HFFc6 (cell line): ENCODE measurements at regions not wholly inside any gene's neighbourhood (a gene's known extent, or its start where the extent isn't known, plus 50 kb on each side); places are given as distances from the start of the nearest gene placed in this dataset.

Experiments
- DNase-seq: peaks from one replicate; pipeline ENCODE4 v3.0.0-alpha.2; 2018
- H3K27ac Mint-ChIP-seq: 2 replicates; pipeline ENCODE4 v1.8.0; 2020; ENCODE audit warnings: mild to moderate bottlenecking, mixed read lengths
- H3K27me3 Mint-ChIP-seq: 2 replicates; pipeline ENCODE4 v1.8.0; 2021; ENCODE audit warnings: mild to moderate bottlenecking, moderate library complexity, mixed read lengths; ENCODE audit not compliant: insufficient read depth
- H3K36me3 Mint-ChIP-seq: 2 replicates; pipeline ENCODE4 v1.8.0; 2021; ENCODE audit warnings: low read depth, mixed read lengths
- H3K4me1 Mint-ChIP-seq: 2 replicates; pipeline ENCODE4 v1.8.0; 2020; ENCODE audit warnings: low read depth, mixed read lengths
- H3K4me3 Mint-ChIP-seq: 2 replicates; pipeline ENCODE4 v1.8.0; 2020; ENCODE audit warnings: mild to moderate bottlenecking, moderate library complexity, mixed read lengths
- H3K9me3 Mint-ChIP-seq: 2 replicates; pipeline ENCODE4 v1.8.0; 2020; ENCODE audit warnings: mild to moderate bottlenecking, mixed read lengths
- TF ChIP-seq, protein P1 (sequence below): fragments of 200-600 bp; sonication (generic); IDR thresholded peaks from 2 replicates; pipeline ENCODE4 v1.5.0; 2021; ENCODE audit warnings: antibody characterized with exemption, mild to moderate bottlenecking

DNA sequence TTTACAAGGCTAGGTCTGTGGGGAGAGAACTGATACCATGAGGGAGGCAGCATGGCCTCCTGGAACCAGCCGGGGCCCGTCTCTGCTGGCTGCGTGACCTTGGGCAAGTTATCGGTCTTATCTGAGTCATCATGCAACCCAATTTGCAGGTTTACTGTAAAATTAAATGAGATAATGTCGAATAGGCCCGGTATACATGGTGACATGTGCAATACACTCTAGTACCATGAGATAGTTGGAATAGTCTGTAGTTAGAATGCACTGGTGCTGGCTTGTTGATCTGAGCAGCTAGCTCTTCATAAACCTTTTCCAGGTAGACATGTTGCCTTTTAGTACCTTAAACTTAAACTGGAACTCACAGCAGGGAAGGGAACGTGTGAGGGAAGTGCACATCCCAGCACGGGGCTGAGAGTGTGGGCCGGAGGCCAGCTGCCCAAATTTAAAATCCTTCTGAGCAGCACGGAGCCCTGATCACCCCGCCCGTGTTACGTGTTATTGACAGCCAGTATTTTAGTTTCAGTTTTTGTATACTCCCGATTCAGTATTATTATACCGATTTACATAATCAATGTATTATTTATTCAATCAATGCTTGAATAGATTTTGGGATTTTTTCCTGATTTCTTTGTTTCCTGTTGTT lies 72.4 kb upstream of the HS6ST1 start:
- Mint-ChIP-seq H3K9me3 (no peaks in the 10 kb centered on the region), H3K4me3 (no peak overlapping the region), H3K4me1 (peaks cover 35% of the 10 kb centered on the region), H3K36me3 (no peaks in the 10 kb centered on the region), H3K27me3 (no peaks in the 10 kb centered on the region; the same call in 1 of the 2 replicates), H3K27ac (no peak overlapping the region)
- TF ChIP-seq, protein P1, sequence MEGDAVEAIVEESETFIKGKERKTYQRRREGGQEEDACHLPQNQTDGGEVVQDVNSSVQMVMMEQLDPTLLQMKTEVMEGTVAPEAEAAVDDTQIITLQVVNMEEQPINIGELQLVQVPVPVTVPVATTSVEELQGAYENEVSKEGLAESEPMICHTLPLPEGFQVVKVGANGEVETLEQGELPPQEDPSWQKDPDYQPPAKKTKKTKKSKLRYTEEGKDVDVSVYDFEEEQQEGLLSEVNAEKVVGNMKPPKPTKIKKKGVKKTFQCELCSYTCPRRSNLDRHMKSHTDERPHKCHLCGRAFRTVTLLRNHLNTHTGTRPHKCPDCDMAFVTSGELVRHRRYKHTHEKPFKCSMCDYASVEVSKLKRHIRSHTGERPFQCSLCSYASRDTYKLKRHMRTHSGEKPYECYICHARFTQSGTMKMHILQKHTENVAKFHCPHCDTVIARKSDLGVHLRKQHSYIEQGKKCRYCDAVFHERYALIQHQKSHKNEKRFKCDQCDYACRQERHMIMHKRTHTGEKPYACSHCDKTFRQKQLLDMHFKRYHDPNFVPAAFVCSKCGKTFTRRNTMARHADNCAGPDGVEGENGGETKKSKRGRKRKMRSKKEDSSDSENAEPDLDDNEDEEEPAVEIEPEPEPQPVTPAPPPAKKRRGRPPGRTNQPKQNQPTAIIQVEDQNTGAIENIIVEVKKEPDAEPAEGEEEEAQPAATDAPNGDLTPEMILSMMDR = no peak
- DNase-seq = no peak

- Mint-ChIP-seq H3K9me3 (no peaks in the 10 kb centered on the region), H3K27me3 (no peaks in the 10 kb centered on the region; the same call in 1 of the 2 replicates), H3K4me3 (no peak overlapping the region), H3K4me1 (peaks cover 41% of the 10 kb centered on the region), H3K36me3 (no peaks in the 10 kb centered on the region), H3K27ac (no peak overlapping the region)
- TF ChIP-seq, protein P1 = no peak
- DNase-seq = no peak
Observed at GRCh38 chr2:128391679-128392078, 73.0 kb upstream of the HS6ST1 start.

DNA sequence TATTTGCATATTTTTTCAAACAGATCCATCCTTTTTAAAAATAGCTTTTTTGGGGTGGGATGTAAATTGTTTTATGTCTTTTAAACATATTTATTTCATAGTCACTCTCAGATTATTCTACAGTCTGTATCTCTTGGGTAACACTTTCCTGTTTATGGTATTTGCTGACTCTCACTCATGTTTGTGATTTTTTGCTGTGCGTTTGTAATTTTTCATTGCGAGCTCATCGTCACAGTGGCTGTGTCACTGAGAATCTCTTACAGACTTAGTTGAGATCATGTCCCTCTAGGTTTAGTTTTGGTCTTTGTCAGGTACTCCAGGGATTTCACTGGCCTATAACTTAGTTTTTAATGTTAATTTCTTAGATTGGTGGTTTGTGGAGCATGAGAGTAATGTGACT lies 73.5 kb upstream of the HS6ST1 start:
- no peaks in the 10 kb centered on the region for H3K9me3 Mint-ChIP-seq
- no peak overlapping the region for H3K27ac Mint-ChIP-seq
- peaks cover 46% of the 10 kb centered on the region for H3K4me1 Mint-ChIP-seq
- TF ChIP-seq, protein P1 = no peak
- no peaks in the 10 kb centered on the region for H3K36me3 Mint-ChIP-seq
- no peak overlapping the region for H3K4me3 Mint-ChIP-seq
- no peak for DNase-seq
- H3K27me3 Mint-ChIP-seq = no peaks in the 10 kb centered on the region; the same call in 1 of the 2 replicates

GRCh38 chr2:128394007-128394730 lies 75.5 kb upstream of the HS6ST1 start:
- Mint-ChIP-seq H3K4me1 (peaks cover 43% of the 10 kb centered on the region), H3K9me3 (no peaks in the 10 kb centered on the region), H3K4me3 (no peak overlapping the region), H3K36me3 (no peaks in the 10 kb centered on the region), H3K27ac (no peak overlapping the region), H3K27me3 (no peaks in the 10 kb centered on the region; the same call in 1 of the 2 replicates)
- DNase-seq = no peak
- TF ChIP-seq, protein P1 = no peak

GRCh38 chr2:128395196-128395595 lies 76.5 kb upstream of the HS6ST1 start:
- no peak for DNase-seq
- TF ChIP-seq, protein P1 = no peak
- H3K27ac Mint-ChIP-seq = no peak overlapping the region
- no peaks in the 10 kb centered on the region; the same call in 1 of the 2 replicates for H3K27me3 Mint-ChIP-seq
- H3K4me1 Mint-ChIP-seq = peaks cover 43% of the 10 kb centered on the region
- H3K9me3 Mint-ChIP-seq = no peaks in the 10 kb centered on the region
- H3K36me3 Mint-ChIP-seq = no peaks in the 10 kb centered on the region
- no peak overlapping the region for H3K4me3 Mint-ChIP-seq
